ENCODE measurements at regions not wholly inside any gene's neighbourhood (a gene's known extent, or its start where the extent isn't known, plus 50 kb on each side); places are given as distances from the start of the nearest gene placed in this dataset.
"Not testable (repeated sequence)": the region's sequence is repeated elsewhere in the genome, so short reads cannot be mapped to it uniquely, and the experiment has no call there.

DNA sequence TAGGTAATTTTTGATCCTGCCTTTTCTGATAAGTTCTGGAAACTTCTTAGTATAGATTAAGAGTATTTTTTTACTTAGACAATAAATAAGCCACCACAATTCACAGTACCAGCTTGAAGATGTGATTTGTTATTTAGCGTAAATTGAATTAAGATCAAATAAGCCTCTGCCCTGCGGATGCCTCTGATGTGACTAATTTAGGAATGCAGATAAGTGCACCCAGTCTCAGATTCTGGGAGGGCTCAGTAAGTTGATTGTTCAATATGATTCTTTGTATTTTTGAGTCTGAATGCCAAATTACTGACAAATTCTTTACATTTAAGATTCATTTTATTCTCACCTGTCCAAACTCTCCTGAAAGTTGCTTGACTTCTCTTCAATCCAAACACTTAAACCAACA lies 147.5 kb downstream of the THBS2 start:
- Histone ChIP-seq H3K4me3 (no peak overlapping the region), H3K4me1 (no peaks in the 10 kb centered on the region), H3K27me3 (no peaks in the 10 kb centered on the region), H3K36me3 (no peaks in the 10 kb centered on the region), H3K27ac (no peak overlapping the region), H3K9me3 (no peaks in the 10 kb centered on the region)
- no peak for DNase-seq (ENCODE audit: low spot score in 2 of 2)
- intact Hi-C loops (cut with DNase I): no loop called here
- no peak for TF ChIP-seq CTCF (IDR thresholded peaks at IDR 0.05)

DNA sequence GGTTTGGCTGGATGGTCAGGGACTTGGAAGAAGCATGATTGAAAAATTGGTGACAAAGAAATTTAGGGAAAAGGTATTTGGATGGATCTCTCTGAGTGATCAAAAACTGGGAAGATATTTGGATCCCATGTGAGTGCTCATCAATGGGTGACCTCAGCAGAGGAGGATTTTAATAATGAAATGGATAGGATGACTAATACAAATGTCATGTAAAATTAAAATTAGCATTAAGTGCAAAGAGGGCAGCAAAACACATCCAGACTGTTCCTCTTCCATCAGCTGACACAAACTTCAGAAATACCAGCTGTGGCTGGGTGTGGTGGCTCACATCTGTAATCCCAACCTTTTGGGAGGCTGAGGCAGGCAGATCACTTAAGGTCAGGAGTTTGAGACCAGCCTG lies 151.7 kb downstream of the THBS2 start:
- Histone ChIP-seq H3K4me3 (no peak overlapping the region), H3K36me3 (no peaks in the 10 kb centered on the region), H3K27me3 (no peaks in the 10 kb centered on the region), H3K9me3 (no peaks in the 10 kb centered on the region), H3K4me1 (no peaks in the 10 kb centered on the region), H3K27ac (no peak overlapping the region)
- no peak for DNase-seq (ENCODE audit: low spot score in 2 of 2)
- TF ChIP-seq CTCF (IDR thresholded peaks at IDR 0.05): no peak
- intact Hi-C loops (cut with DNase I): no loop called here

- H3K9me3 ChIP-seq: no peaks in the 10 kb centered on the region
- DNase-seq (ENCODE audit: low spot score in 2 of 2): no peak
- intact Hi-C loops (cut with DNase I): no loop called here
Observed at GRCh38 chr6:169101036-169101805, 152.4 kb downstream of the THBS2 start.

DNA sequence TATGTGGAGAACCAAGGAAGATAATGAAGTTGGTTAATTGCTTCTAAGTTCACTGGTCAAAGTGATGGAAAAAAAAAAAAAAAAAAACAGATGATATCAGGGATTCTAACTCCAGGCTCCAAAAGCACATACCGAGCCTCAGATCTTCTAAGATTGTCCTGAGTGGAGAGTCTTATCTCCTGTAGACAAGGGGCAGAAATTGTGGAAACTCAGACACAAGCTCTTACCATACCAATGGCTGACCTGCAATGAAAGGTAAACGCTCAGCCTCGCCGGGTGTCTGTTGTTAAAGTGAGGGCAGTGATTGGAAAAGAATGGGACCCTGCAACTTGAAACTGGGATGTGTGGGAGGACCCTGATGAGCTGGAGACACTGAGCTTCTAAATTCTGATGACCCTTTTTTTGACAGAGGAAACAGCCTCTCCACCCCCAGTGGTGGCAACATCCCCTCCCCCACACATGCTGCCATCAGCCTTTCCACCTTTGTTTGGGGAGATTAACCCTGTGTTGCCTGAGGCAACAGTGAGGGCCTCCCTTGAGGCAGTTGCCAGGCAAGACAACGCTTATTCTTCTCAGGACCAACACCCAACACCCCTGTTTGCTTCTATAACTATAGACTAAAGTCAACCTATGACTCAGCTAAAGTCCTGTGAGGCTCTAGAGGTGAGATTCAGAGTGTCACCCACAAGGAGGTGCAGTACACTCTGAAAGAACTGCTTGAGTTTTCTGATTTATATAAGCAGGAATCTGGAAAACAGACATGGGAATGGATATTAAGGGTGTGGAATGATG lies 154.0 kb downstream of the THBS2 start:
- Histone ChIP-seq H3K27ac (no peak overlapping the region), H3K4me1 (no peaks in the 10 kb centered on the region), H3K4me3 (no peak overlapping the region), H3K36me3 (no peaks in the 10 kb centered on the region), H3K9me3 (no peaks in the 10 kb centered on the region), H3K27me3 (no peaks in the 10 kb centered on the region)
- intact Hi-C loops (cut with DNase I): no loop called here
- TF ChIP-seq CTCF (IDR thresholded peaks at IDR 0.05): no peak
- DNase-seq (ENCODE audit: low spot score in 2 of 2): no peak

More at GRCh38 chr6:169101036-169101805, 152.4 kb downstream of the THBS2 start:
- Histone ChIP-seq H3K36me3 (no peaks in the 10 kb centered on the region), H3K27ac (no peak overlapping the region), H3K4me3 (no peak overlapping the region), H3K27me3 (no peaks in the 10 kb centered on the region), H3K4me1 (no peaks in the 10 kb centered on the region)
- TF ChIP-seq CTCF (IDR thresholded peaks at IDR 0.05): no peak

- intact Hi-C loops (cut with DNase I); H3K27me3 ChIP-seq; H3K27ac ChIP-seq; DNase-seq (ENCODE audit: low spot score in 2 of 2); H3K9me3 ChIP-seq; H3K36me3 ChIP-seq; H3K4me3 ChIP-seq; H3K4me1 ChIP-seq: not testable (repeated sequence)
Observed at GRCh38 chr6:169098651-169099050, 155.0 kb downstream of the THBS2 start.

- no peaks in the 10 kb centered on the region for H3K9me3 ChIP-seq
- no peak for TF ChIP-seq CTCF (IDR thresholded peaks at IDR 0.05)
- no peak for DNase-seq (ENCODE audit: low spot score in 2 of 2)
- intact Hi-C loops (cut with DNase I): no loop called here
- no peaks in the 10 kb centered on the region for H3K36me3 ChIP-seq
- no peak overlapping the region for H3K27ac ChIP-seq
- no peaks in the 10 kb centered on the region for H3K27me3 ChIP-seq
- H3K4me3 ChIP-seq: no peak overlapping the region
- no peaks in the 10 kb centered on the region for H3K4me1 ChIP-seq
Observed at GRCh38 chr6:169098116-169098515, 155.5 kb downstream of the THBS2 start.

Data from ascending aorta (tissue), 2 donors.